ENCODE measurements at regions not wholly inside any gene's neighbourhood (a gene's known extent, or its start where the extent isn't known, plus 50 kb on each side); places are given as distances from the start of the nearest gene placed in this dataset.
"Not testable (repeated sequence)": the region's sequence is repeated elsewhere in the genome, so short reads cannot be mapped to it uniquely, and the experiment has no call there.

DNA sequence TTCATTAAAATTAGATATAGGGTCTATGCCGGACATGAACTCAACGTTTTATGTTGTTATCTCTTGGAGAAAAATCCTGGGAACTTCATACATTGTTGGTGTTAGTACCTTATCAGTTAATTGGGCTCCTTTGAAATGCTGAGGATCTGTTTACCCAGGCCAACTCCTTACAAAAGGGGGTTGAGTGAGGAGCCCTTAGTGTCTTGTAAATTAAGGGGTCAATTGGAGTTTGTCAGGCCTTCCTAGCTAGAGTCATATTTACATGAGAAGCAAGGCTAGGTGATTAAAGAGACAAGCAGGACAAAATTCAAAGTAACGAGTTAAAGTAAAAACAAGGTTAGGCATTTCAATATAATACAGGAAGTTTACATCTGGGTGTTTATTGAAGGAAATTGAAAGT, 454.1 kb upstream of the ADGRB3 start:
- TF ChIP-seq, protein P1, sequence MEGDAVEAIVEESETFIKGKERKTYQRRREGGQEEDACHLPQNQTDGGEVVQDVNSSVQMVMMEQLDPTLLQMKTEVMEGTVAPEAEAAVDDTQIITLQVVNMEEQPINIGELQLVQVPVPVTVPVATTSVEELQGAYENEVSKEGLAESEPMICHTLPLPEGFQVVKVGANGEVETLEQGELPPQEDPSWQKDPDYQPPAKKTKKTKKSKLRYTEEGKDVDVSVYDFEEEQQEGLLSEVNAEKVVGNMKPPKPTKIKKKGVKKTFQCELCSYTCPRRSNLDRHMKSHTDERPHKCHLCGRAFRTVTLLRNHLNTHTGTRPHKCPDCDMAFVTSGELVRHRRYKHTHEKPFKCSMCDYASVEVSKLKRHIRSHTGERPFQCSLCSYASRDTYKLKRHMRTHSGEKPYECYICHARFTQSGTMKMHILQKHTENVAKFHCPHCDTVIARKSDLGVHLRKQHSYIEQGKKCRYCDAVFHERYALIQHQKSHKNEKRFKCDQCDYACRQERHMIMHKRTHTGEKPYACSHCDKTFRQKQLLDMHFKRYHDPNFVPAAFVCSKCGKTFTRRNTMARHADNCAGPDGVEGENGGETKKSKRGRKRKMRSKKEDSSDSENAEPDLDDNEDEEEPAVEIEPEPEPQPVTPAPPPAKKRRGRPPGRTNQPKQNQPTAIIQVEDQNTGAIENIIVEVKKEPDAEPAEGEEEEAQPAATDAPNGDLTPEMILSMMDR (IDR thresholded peaks at IDR 0.05) = not testable (repeated sequence)
- not testable (repeated sequence) for TF ChIP-seq ZFX (IDR thresholded peaks at IDR 0.05; ENCODE audit: borderline replicate concordance)
